ENCODE measurements at regions not wholly inside any gene's neighbourhood (a gene's known extent, or its start where the extent isn't known, plus 50 kb on each side); places are given as distances from the start of the nearest gene placed in this dataset.

GRCh38 chr14:86015511-86015910 lies 485.6 kb downstream of the FLRT2 start:
- H3K27ac Mint-ChIP-seq: no peak overlapping the region
- DNase-seq: no peak
- intact Hi-C loops (cut with micrococcal nuclease): no loop called here
- H3K4me3 Mint-ChIP-seq: no peak overlapping the region
- H3K9me3 Mint-ChIP-seq: peaks cover 2% of the 10 kb centered on the region
- no peaks in the 10 kb centered on the region for H3K4me1 Mint-ChIP-seq
- H3K36me3 Mint-ChIP-seq (ENCODE audit: low read depth): no peaks in the 10 kb centered on the region
- POLR2A ChIA-PET: no interaction called here
- no peak for TF ChIP-seq CTCF (IDR thresholded peaks at IDR 0.05)
- H3K27me3 Mint-ChIP-seq: no peaks in the 10 kb centered on the region
- CTCF ChIA-PET: no interaction called here
- no peak for ATAC-seq (ENCODE audit: low read depth)

GRCh38 chr14:86013641-86014040 lies 483.7 kb downstream of the FLRT2 start:
- DNase-seq (no peak), ATAC-seq (ENCODE audit: low read depth) (no peak)
- Mint-ChIP-seq H3K4me1 (no peaks in the 10 kb centered on the region), H3K9me3 (no peaks in the 10 kb centered on the region), H3K4me3 (no peak overlapping the region), H3K27ac (no peak overlapping the region), H3K36me3 (ENCODE audit: low read depth) (no peaks in the 10 kb centered on the region), H3K27me3 (no peaks in the 10 kb centered on the region)
- ChIA-PET POLR2A (no interaction called here), CTCF (no interaction called here)
- intact Hi-C loops (cut with micrococcal nuclease): no loop called here
- TF ChIP-seq CTCF (IDR thresholded peaks at IDR 0.05): no peak

GRCh38 chr14:86012461-86012860 lies 482.5 kb downstream of the FLRT2 start:
- intact Hi-C loops (cut with micrococcal nuclease): no loop called here
- TF ChIP-seq CTCF (IDR thresholded peaks at IDR 0.05): no peak
- DNase-seq: no peak
- ChIA-PET CTCF (no interaction called here), POLR2A (no interaction called here)
- Mint-ChIP-seq H3K4me3 (no peak overlapping the region), H3K27ac (no peak overlapping the region), H3K36me3 (ENCODE audit: low read depth) (no peaks in the 10 kb centered on the region), H3K27me3 (no peaks in the 10 kb centered on the region), H3K9me3 (no peaks in the 10 kb centered on the region), H3K4me1 (no peaks in the 10 kb centered on the region)
- no peak for ATAC-seq (ENCODE audit: low read depth)

GRCh38 chr14:86003998-86004397 lies 474.1 kb downstream of the FLRT2 start:
- Mint-ChIP-seq H3K27me3 (no peaks in the 10 kb centered on the region), H3K9me3 (no peaks in the 10 kb centered on the region), H3K36me3 (ENCODE audit: low read depth) (peaks cover 3% of the 10 kb centered on the region), H3K27ac (no peak overlapping the region), H3K4me3 (no peak overlapping the region), H3K4me1 (no peaks in the 10 kb centered on the region)
- no peak for DNase-seq
- no peak for ATAC-seq (ENCODE audit: low read depth)
- ChIA-PET CTCF (no interaction called here), POLR2A (no interaction called here)
- intact Hi-C loops (cut with micrococcal nuclease): no loop called here
- no peak for TF ChIP-seq CTCF (IDR thresholded peaks at IDR 0.05)

- POLR2A ChIA-PET: no interaction called here
- intact Hi-C loops (cut with micrococcal nuclease): no loop called here
- H3K36me3 Mint-ChIP-seq (ENCODE audit: low read depth): no peaks in the 10 kb centered on the region
- CTCF ChIA-PET: no interaction called here
- H3K27ac Mint-ChIP-seq: no peak overlapping the region
- ATAC-seq (ENCODE audit: low read depth): no peak
- no peaks in the 10 kb centered on the region for H3K9me3 Mint-ChIP-seq
- H3K27me3 Mint-ChIP-seq: no peaks in the 10 kb centered on the region
- no peak for TF ChIP-seq CTCF (IDR thresholded peaks at IDR 0.05)
- H3K4me3 Mint-ChIP-seq: no peak overlapping the region
- DNase-seq: no peak
- no peaks in the 10 kb centered on the region for H3K4me1 Mint-ChIP-seq
Measured at GRCh38 chr14:85996551-85996950, 466.6 kb downstream of the FLRT2 start.
